H9 (cell line): ENCODE measurements at regions not wholly inside any gene's neighbourhood (a gene's known extent, or its start where the extent isn't known, plus 50 kb on each side); places are given as distances from the start of the nearest gene placed in this dataset.

Experiments used
- DNase-seq: peaks from one replicate; pipeline ENCODE4 v3.0.0-alpha.2; 2017
- H2AFZ ChIP-seq: one replicate; pipeline ENCODE4 v1.6.1; 2013; ENCODE audit warnings: mild to moderate bottlenecking, low read length, control low read depth, moderate library complexity
- H2AK5ac ChIP-seq: 2 replicates; pipeline ENCODE4 v1.6.1; 2013; ENCODE audit warnings: low read length, control low read depth, mixed read lengths; ENCODE audit not compliant: insufficient read length
- H2BK120ac ChIP-seq: one replicate; pipeline ENCODE4 v1.6.1; 2013; ENCODE audit warnings: low read depth, mild to moderate bottlenecking, low read length, control low read depth, inconsistent platforms; ENCODE audit not compliant: poor library complexity, severe bottlenecking
- H2BK12ac ChIP-seq: 2 replicates; pipeline ENCODE4 v1.6.1; 2013; ENCODE audit warnings: low read length, control low read depth, mixed read lengths, low read depth; ENCODE audit not compliant: insufficient read length
- H2BK15ac ChIP-seq: 2 replicates; pipeline ENCODE4 v1.6.1; 2013; ENCODE audit warnings: low read depth, low read length, control low read depth
- H2BK20ac ChIP-seq: one replicate; pipeline ENCODE4 v1.6.1; 2013; ENCODE audit warnings: low read depth, mild to moderate bottlenecking, low read length, control low read depth, inconsistent platforms; ENCODE audit not compliant: poor library complexity, severe bottlenecking
- H2BK5ac ChIP-seq: 2 replicates; pipeline ENCODE4 v1.6.1; 2013; ENCODE audit warnings: low read length, control low read depth, mixed read lengths; ENCODE audit not compliant: insufficient read length
- H3K14ac ChIP-seq: 2 replicates; pipeline ENCODE4 v1.6.1; 2013; ENCODE audit warnings: low read length, control low read depth; ENCODE audit not compliant: insufficient read depth
- H3K18ac ChIP-seq: 2 replicates; pipeline ENCODE4 v1.6.1; 2013; ENCODE audit warnings: low read depth, mild to moderate bottlenecking, mixed read lengths, low read length, control low read depth; ENCODE audit not compliant: insufficient read length
- H3K23ac ChIP-seq: 2 replicates; pipeline ENCODE4 v1.6.1; 2013; ENCODE audit warnings: low read length, control low read depth, mixed read lengths, low read depth; ENCODE audit not compliant: insufficient read length
- H3K23me2 ChIP-seq: 2 replicates; pipeline ENCODE4 v1.6.1; 2013; ENCODE audit warnings: low read depth, mild to moderate bottlenecking, mixed read lengths, low read length, control low read depth; ENCODE audit not compliant: insufficient read length, poor library complexity, severe bottlenecking
- H3K27ac ChIP-seq: 2 replicates; pipeline ENCODE4 v1.5.1; 2013; ENCODE audit warnings: low read length, control low read depth, mixed read lengths, low read depth; ENCODE audit not compliant: insufficient read length
- H3K27me3 ChIP-seq: 2 replicates; pipeline ENCODE4 v1.6.1; 2013; ENCODE audit warnings: low read length, control low read depth, inconsistent platforms; ENCODE audit not compliant: insufficient read depth
- H3K4ac ChIP-seq: 2 replicates; pipeline ENCODE4 v1.6.1; 2013; ENCODE audit warnings: low read depth, mild to moderate bottlenecking, control low read depth, inconsistent platforms, low read length, moderate library complexity
- H3K4me1 ChIP-seq: 2 replicates; pipeline ENCODE4 v1.6.1; 2013; ENCODE audit warnings: low read length, control low read depth, inconsistent platforms; ENCODE audit not compliant: insufficient read depth
- H3K4me2 ChIP-seq: 2 replicates; pipeline ENCODE4 v1.6.1; 2013; ENCODE audit warnings: low read length, control low read depth, mixed read lengths; ENCODE audit not compliant: insufficient read length, insufficient read depth
- H3K56ac ChIP-seq: 2 replicates; pipeline ENCODE4 v1.6.1; 2013; ENCODE audit warnings: low read depth, mild to moderate bottlenecking, mixed read lengths, low read length, control low read depth; ENCODE audit not compliant: insufficient read length
- H3K79me1 ChIP-seq: 2 replicates; pipeline ENCODE4 v1.6.1; 2013; ENCODE audit warnings: low read depth, mild to moderate bottlenecking, moderate library complexity, low read length, control low read depth, inconsistent platforms; ENCODE audit not compliant: insufficient read depth, poor library complexity, severe bottlenecking
- H3K79me2 ChIP-seq: 2 replicates; pipeline ENCODE4 v1.6.1; 2013; ENCODE audit warnings: low read length, control low read depth, inconsistent platforms; ENCODE audit not compliant: insufficient read depth
- H3K9ac ChIP-seq: 2 replicates; pipeline ENCODE4 v1.6.1; 2013; ENCODE audit warnings: low read length, control low read depth, mixed read lengths; ENCODE audit not compliant: insufficient read length; ENCODE audit errors: extremely low read depth
- H3K9me3 ChIP-seq: one replicate; pipeline ENCODE4 v1.6.1; 2013; ENCODE audit warnings: low read depth, low read length, inconsistent platforms; ENCODE audit not compliant: control insufficient read depth
- H3T11ph ChIP-seq: one replicate; pipeline ENCODE4 v1.6.1; 2013; ENCODE audit warnings: mild to moderate bottlenecking, low read length, control low read depth, inconsistent platforms
- H4K20me1 ChIP-seq: one replicate; pipeline ENCODE4 v1.6.1; 2013; ENCODE audit not compliant: control insufficient read depth, insufficient read length, insufficient read depth
- H4K5ac ChIP-seq: 2 replicates; pipeline ENCODE4 v1.6.1; 2013; ENCODE audit warnings: low read depth, mild to moderate bottlenecking, mixed read lengths, low read length, control low read depth; ENCODE audit not compliant: insufficient read length
- H4K8ac ChIP-seq: replicated peaks from 2 replicates; pipeline ENCODE4 v1.6.1; 2013; ENCODE audit warnings: low read length, control low read depth, mixed read lengths, low read depth; ENCODE audit not compliant: insufficient read length
- H4K91ac ChIP-seq: 2 replicates; pipeline ENCODE4 v1.6.1; 2013; ENCODE audit warnings: low read depth, mild to moderate bottlenecking, moderate library complexity, mixed read lengths, low read length, control low read depth; ENCODE audit not compliant: insufficient read length
- H3K27ac Mint-ChIP-seq, 3 experiments: 2 replicates in 2 of 3; 3 replicates in 1 of 3; pipeline ENCODE4 v1.8.0; 2020 to 2021; ENCODE audit warnings: mixed read lengths in 3 of 3, mild to moderate bottlenecking in 1 of 3, moderate library complexity in 1 of 3
- H3K27me3 Mint-ChIP-seq: 2 replicates; pipeline ENCODE4 v1.8.0; 2021; ENCODE audit warnings: low read depth, mild to moderate bottlenecking, moderate library complexity, mixed read lengths
- H3K36me3 Mint-ChIP-seq, 3 experiments: 2 replicates in 2 of 3; 3 replicates in 1 of 3; pipeline ENCODE4 v1.8.0; 2020 to 2021; ENCODE audit warnings: low read depth in 3 of 3, mixed read lengths in 3 of 3; ENCODE audit not compliant: insufficient read depth in 1 of 3
- H3K4me1 Mint-ChIP-seq, 2 experiments: 2 replicates each; pipeline ENCODE4 v1.8.0; 2020; ENCODE audit warnings: mixed read lengths in 2 of 2
- H3K4me3 Mint-ChIP-seq, 2 experiments: 2 replicates in 1 of 2; 3 replicates in 1 of 2; pipeline ENCODE4 v1.8.0; 2020 to 2021; ENCODE audit warnings: mild to moderate bottlenecking in 2 of 2, mixed read lengths in 2 of 2, moderate library complexity in 1 of 2
- H3K9me3 Mint-ChIP-seq, 2 experiments: 2 replicates in 1 of 2; 3 replicates in 1 of 2; pipeline ENCODE4 v1.8.0; 2020; ENCODE audit warnings: mild to moderate bottlenecking in 2 of 2, mixed read lengths in 2 of 2, moderate library complexity in 1 of 2
- WGBS: extraction: QIAGEN DNeasy Blood & Tissue Kit; methylation state at CpG from one replicate; pipeline ENCODE4 v1.1.7; 2013; ENCODE audit warnings: missing lambda C conversion rate, low lambda C conversion rate, mixed read lengths; ENCODE audit not compliant: insufficient read length; ENCODE audit errors: extremely low coverage; 5-methylcytosine and 5-hydroxymethylcytosine counted together
- TF ChIP-seq, protein P1 (sequence below): fragments of 200-600 bp; sonication (generic); conservative IDR thresholded peaks from 3 replicates; pipeline ENCODE4 v1.8.0; 2021; ENCODE audit warnings: antibody characterized with exemption, mild to moderate bottlenecking

DNA sequence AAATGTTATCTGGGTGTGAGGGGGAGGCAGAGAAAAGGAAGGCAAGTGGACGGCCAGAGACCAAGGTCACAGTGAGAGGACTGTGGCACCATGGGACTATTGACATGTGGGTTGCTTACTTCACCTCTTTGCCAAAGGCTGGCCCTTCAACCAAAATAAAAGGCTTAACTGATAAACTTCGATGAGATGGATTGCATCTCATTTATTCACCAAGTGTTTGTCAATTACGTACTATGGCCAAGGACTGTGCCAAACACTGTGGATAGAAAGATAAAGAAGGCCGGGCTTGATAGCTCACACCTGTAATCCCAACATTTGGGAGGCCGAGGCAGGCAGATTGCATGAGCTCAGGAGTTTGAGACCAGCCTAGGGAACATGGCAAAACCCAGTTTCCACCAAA lies 98.7 kb upstream of the CCBE1 start:
- Histone ChIP-seq H3K9me3 (no peaks in the 10 kb centered on the region), H3K79me1 (no peaks in the 10 kb centered on the region), H3T11ph (no peak overlapping the region), H2BK20ac (no peak overlapping the region), H3K27ac (no peak overlapping the region), H3K56ac (no peak overlapping the region), H3K4me2 (no peak overlapping the region), H4K8ac (no peak overlapping the region), H3K4me1 (no peaks in the 10 kb centered on the region), H3K4ac (no peak overlapping the region), H3K9ac (no peak overlapping the region), H4K5ac (no peak overlapping the region), H2BK15ac (no peak overlapping the region), H3K23me2 (no peaks in the 10 kb centered on the region), H4K91ac (no peak overlapping the region), H2BK120ac (no peak overlapping the region), H3K27me3 (no peaks in the 10 kb centered on the region), H2AFZ (no peak overlapping the region), H3K14ac (no peak overlapping the region), H3K18ac (no peak overlapping the region), H2BK12ac (no peak overlapping the region), H2AK5ac (no peak overlapping the region), H2BK5ac (no peak overlapping the region), H3K79me2 (no peaks in the 10 kb centered on the region), H3K23ac (no peak overlapping the region), H4K20me1 (no peaks in the 10 kb centered on the region)
- no peak for DNase-seq
- TF ChIP-seq, protein P1, sequence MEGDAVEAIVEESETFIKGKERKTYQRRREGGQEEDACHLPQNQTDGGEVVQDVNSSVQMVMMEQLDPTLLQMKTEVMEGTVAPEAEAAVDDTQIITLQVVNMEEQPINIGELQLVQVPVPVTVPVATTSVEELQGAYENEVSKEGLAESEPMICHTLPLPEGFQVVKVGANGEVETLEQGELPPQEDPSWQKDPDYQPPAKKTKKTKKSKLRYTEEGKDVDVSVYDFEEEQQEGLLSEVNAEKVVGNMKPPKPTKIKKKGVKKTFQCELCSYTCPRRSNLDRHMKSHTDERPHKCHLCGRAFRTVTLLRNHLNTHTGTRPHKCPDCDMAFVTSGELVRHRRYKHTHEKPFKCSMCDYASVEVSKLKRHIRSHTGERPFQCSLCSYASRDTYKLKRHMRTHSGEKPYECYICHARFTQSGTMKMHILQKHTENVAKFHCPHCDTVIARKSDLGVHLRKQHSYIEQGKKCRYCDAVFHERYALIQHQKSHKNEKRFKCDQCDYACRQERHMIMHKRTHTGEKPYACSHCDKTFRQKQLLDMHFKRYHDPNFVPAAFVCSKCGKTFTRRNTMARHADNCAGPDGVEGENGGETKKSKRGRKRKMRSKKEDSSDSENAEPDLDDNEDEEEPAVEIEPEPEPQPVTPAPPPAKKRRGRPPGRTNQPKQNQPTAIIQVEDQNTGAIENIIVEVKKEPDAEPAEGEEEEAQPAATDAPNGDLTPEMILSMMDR = no peak
- WGBS = no CpG with 5 or more reads among the region's 5 CpGs
- Mint-ChIP-seq H3K36me3 (no peaks in the 10 kb centered on the region; a peak in 1 of 7 replicates), H3K4me1 (no peaks in the 10 kb centered on the region), H3K27me3 (peaks cover 2% of the 10 kb centered on the region; the same call in 1 of the 2 replicates), H3K4me3 (no peak overlapping the region), H3K9me3 (no peaks in the 10 kb centered on the region; a peak in 2 of 5 replicates), H3K27ac (no peak overlapping the region)
